ENCODE measurements at regions not wholly inside any gene's neighbourhood (a gene's known extent, or its start where the extent isn't known, plus 50 kb on each side); places are given as distances from the start of the nearest gene placed in this dataset.

- TF ChIP-seq EZH2 (IDR thresholded peaks at IDR 0.05; ENCODE audit: insufficient read depth, poor library complexity, severe bottlenecking) (no peak), EZH2phosphoT487 (IDR thresholded peaks at IDR 0.05; ENCODE audit: insufficient read depth, low read depth) (no peak)
Measured at GRCh38 chr6:14912706-14913105, 333.2 kb upstream of the JARID2 start.

Data from GM23248 (cell line).